Activated T-cell treated with anti-CD3 and anti-CD28 coated beads, Interleukin-2, amount 50 U/mL, for 48 hours (primary cell): ENCODE measurements at regions not wholly inside any gene's neighbourhood (a gene's known extent, or its start where the extent isn't known, plus 50 kb on each side); places are given as distances from the start of the nearest gene placed in this dataset.

ENCODE experiments used
- DNase-seq, 2 experiments: peaks; one replicate each; pipeline ENCODE4 v3.0.0-alpha.2; 2020

- no peak for DNase-seq
Measured at GRCh38 chr10:2688958-2689357, 378.4 kb upstream of the PFKP start.

GRCh38 chr10:2686691-2687090 lies 380.7 kb upstream of the PFKP start:
- DNase-seq = no peak

GRCh38 chr10:2682491-2682890 lies 384.9 kb upstream of the PFKP start:
- no peak for DNase-seq

- no peak for DNase-seq
Measured at GRCh38 chr10:2681891-2682290, 385.5 kb upstream of the PFKP start.

- no peak for DNase-seq
Measured at GRCh38 chr10:2680821-2681220, 386.5 kb upstream of the PFKP start.

- no peak for DNase-seq
Measured at GRCh38 chr10:2679646-2680045, 387.7 kb upstream of the PFKP start.

- DNase-seq = no peak
Measured at GRCh38 chr10:2676455-2676854, 390.9 kb upstream of the PFKP start.

GRCh38 chr10:2674451-2674850 lies 392.9 kb upstream of the PFKP start:
- DNase-seq = no peak

- no peak for DNase-seq
Measured at GRCh38 chr10:2670864-2671263, 396.5 kb upstream of the PFKP start.

GRCh38 chr10:2665772-2666171 lies 401.6 kb upstream of the PFKP start:
- no peak for DNase-seq

- DNase-seq = no peak
Measured at GRCh38 chr10:2660276-2660675, 407.1 kb upstream of the PFKP start.

- DNase-seq = no peak
Measured at GRCh38 chr10:2659660-2660209, 407.6 kb upstream of the PFKP start.

- DNase-seq = no peak
Measured at GRCh38 chr10:2658780-2659179, 408.6 kb upstream of the PFKP start.

- no peak for DNase-seq
Measured at GRCh38 chr10:2650328-2650727, 417.0 kb upstream of the PFKP start.

GRCh38 chr10:2641028-2641427 lies 426.3 kb upstream of the PFKP start:
- DNase-seq = no peak

- DNase-seq = no peak
Measured at GRCh38 chr10:2633630-2634029, 433.7 kb upstream of the PFKP start.

GRCh38 chr10:2631557-2632205 lies 435.7 kb upstream of the PFKP start:
- DNase-seq = no peak

- no peak for DNase-seq
Measured at GRCh38 chr10:2628705-2629104, 438.6 kb upstream of the PFKP start.

GRCh38 chr10:2627969-2628368 lies 439.4 kb upstream of the PFKP start:
- no peak for DNase-seq

GRCh38 chr10:2625094-2625493 lies 442.3 kb upstream of the PFKP start:
- DNase-seq = no peak

- no peak for DNase-seq
Measured at GRCh38 chr10:2623675-2624274, 443.6 kb upstream of the PFKP start.

GRCh38 chr10:2620827-2621521 lies 446.4 kb upstream of the PFKP start:
- no peak for DNase-seq

GRCh38 chr10:2619916-2620315 lies 447.4 kb upstream of the PFKP start:
- no peak for DNase-seq

GRCh38 chr10:2619472-2619871 lies 447.9 kb upstream of the PFKP start:
- no peak for DNase-seq
